ENCODE measurements at regions not wholly inside any gene's neighbourhood (a gene's known extent, or its start where the extent isn't known, plus 50 kb on each side); places are given as distances from the start of the nearest gene placed in this dataset.

- TF ChIP-seq CTCF (conservative IDR thresholded peaks at IDR 0.05; ENCODE audit: low read depth, low read length) (no peak), EZH2 (IDR thresholded peaks at IDR 0.05; ENCODE audit: borderline replicate concordance, low read depth, low read length, poor library complexity, severe bottlenecking) (no peak)
These were observed 308.4 kb upstream of the DIAPH2 start for GRCh38 chrX:96376266-96376665.

Measured in A673 (cell line).